GM21526 (cell line): ENCODE measurements at regions not wholly inside any gene's neighbourhood (a gene's known extent, or its start where the extent isn't known, plus 50 kb on each side); places are given as distances from the start of the nearest gene placed in this dataset.
"Not testable (repeated sequence)": the region's sequence is repeated elsewhere in the genome, so short reads cannot be mapped to it uniquely, and the experiment has no call there.

Experiments used
- ATAC-seq: cut with Tn5 transposase; IDR thresholded peaks from one replicate; pipeline ENCODE4 v1.9.1; 2021; ENCODE audit warnings: moderate library complexity; ENCODE audit not compliant: unreplicated experiment, low FRiP score

DNA sequence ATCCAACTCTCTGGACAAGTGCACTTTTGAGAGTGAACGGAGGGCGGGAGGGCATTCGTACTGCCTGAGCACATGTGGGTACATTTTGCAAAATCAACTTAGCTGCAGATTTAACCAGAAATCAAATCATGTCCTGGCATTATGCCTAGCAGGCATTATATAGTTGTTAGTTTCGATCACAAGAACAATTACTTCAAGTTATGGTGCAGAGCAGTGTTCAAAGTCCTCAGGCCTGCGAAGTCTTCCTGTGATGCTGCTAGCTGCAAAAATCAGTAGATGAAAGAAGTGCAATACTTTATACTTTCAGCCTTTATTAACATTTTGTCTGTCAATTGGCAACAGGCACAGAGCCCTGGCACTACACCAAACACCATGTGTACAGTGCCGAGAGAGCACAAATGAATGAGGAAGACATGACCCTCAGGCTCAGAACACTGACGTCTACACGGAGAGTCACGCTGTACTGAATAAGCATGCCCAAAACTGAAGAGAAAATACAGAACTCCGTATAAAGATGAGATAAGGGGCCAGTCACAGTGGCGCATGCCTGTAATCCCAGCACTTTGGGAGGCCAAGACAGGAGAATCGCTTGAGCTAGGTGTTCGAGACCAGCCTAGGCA, 92.1 kb upstream of the CREB1 start:
- no peak for ATAC-seq

GRCh38 chr2:207438414-207439126, 91.2 kb upstream of the CREB1 start:
- no peak for ATAC-seq

- not testable (repeated sequence) for ATAC-seq
Observed at GRCh38 chr2:207439881-207440280, 89.9 kb upstream of the CREB1 start.

DNA sequence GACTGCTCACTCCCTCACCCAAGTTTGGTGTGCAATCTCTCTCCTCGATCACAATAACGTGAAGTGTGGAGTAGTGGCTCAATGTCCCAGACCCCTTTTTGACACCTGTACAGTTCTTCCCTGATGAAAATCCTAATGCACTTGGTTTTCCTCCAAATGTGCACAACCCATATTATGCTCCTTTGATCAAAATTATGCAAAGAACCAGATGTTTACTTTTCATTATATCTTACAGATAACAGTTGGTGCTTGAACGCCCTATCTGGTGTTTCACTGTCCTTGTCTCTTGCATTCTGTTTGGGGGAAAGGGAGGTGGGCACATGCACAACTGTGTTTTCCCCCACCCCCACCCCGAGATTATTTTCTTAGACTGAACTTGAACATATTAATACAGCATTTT, 85.0 kb upstream of the CREB1 start:
- no peak for ATAC-seq

GRCh38 chr2:207446653-207447052, 83.1 kb upstream of the CREB1 start:
- ATAC-seq = no peak

GRCh38 chr2:207448006-207448405, 81.8 kb upstream of the CREB1 start:
- no peak for ATAC-seq

DNA sequence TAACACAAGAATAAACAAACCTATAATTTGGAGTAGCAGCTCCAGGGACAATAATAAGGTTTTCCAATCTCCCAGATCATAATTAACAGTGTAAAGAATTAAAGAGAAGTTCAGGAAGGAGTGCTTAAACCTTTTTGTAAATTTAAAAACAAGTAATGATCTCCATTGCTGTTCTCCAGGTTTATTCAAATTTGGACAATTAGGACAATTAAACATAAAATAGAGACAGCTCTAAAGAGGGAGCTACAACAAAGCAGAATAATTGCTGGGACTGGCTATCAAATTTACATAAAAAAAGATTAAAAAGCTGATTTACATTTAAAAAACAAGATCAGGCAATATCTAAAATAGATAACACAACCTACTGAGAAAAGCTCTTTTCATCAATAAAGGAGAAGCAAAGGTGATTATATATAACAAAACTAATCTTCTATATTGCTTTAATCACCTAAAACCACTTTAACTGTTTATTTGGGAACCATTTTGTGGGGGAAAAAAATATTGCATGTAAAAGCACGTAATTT, 80.1 kb upstream of the CREB1 start:
- ATAC-seq = no peak

GRCh38 chr2:207450186-207450585, 79.6 kb upstream of the CREB1 start:
- no peak for ATAC-seq

DNA sequence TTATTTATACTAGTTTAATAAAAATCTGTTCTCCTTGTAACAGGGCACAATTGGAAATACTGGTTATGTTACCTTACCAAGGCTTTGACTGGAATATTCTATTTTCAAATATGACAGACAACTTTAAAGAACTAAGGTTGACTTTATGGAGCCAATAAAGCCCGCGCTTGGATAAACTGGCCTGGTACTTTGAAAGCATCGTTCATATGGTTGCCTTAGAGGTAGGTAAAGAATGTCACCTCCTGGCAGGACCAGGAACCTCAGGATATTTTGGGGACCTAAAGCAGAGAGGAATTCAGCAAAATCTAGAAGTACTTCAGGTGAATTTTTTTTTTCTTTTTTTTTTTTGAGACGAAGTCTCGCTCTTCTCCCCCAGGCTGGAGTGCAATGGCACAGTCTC, 71.2 kb upstream of the CREB1 start:
- ATAC-seq = no peak

DNA sequence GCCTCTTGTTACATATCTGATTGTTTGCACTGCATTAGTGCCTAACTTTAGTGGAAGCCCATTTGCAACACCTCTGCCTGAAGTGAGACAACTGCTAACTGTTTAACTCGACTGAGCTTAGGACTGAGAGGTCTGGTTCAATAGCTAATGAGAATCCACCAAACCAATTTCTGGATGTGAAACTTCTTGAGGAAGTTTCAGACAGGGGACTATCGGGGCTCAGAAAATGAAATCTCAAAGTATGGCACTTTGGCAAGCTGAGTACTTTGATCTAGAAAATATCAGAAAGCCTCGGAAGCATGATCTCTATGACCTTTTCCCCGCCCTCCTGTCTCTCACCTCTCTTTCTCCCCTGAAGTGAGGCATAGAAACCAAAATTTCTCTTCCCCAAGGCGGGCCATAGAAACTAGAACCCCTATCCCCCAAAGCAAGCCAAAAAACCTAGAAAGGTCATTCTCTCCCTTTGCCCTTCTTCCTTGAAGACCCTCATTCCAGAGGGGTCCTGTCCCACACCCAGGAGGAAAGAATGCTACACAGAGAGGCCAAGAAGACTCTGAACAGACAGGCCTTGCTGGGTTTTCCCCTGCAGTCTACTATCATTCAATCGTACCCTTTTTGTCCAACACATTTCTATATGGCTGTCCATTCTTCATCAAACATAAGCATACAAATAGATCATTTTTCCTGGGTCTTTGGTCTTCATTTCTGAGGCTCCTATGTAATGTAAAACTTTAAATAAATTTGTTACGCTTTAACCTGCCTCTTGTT, 69.6 kb upstream of the CREB1 start:
- ATAC-seq = peak; percentile 88

DNA sequence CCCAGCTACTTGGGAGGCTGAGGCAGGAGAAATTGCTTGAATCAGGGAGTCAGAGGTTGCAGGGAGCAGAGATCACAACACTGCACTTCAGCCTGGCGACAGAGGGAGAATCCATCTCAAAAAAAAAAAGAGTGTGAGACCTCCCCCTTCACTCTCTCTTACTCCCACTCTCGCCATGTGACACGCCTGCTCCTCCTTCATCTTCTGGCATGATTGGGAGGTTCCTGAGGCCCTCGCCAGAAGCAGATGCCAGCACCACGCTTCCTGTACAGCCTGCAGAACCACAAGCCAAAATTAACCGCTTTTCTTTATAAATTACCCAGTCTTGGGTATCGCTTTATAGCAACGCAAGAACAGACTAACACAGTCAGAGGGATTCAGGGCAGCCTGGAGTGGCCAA, 66.3 kb upstream of the CREB1 start:
- no peak for ATAC-seq

GRCh38 chr2:207464007-207464406, 65.8 kb upstream of the CREB1 start:
- no peak for ATAC-seq

GRCh38 chr2:207465894-207466293, 63.9 kb upstream of the CREB1 start:
- ATAC-seq = no peak

- ATAC-seq = peak; percentile 82
Observed at GRCh38 chr2:207467716-207468347, 61.9 kb upstream of the CREB1 start.

DNA sequence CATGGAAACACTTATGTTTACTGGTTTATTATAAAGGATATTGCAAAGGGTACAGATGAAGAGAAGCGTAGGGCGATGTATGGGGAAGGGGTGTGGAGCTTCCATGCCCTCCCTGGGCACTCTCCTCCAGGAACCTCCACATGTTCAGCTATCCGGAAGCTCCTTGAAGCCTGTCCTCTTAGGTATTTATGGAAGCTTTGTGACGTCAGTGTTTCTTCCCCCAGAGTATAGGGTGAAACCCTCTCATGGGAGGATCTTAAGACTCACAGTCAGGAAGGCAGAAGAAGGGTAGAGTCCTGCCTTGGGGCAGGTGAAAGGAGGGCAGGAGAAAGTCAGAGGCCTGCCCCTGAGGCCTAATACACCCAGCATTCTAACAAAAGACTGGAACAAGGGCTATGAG, 61.3 kb upstream of the CREB1 start:
- ATAC-seq = no peak

DNA sequence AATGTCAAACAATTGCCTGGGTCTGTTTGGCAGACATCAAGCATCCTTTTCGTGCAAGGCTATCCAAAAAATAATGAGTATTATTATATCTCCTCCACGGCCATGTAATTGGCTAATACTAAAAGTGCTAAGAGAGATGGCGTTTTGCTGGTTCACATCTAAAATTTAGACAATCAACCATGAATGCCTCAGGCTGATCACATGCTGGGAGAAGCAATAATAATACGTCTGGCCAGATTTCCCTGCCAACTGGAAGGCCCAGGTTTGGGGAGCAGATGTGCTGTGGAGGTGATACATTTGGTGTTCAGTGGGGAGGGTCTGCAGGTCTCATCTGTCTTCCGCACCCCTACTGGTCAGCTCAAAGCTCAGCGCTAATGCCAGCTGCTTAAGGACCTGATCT, 60.3 kb upstream of the CREB1 start:
- ATAC-seq = no peak

- ATAC-seq = no peak
Observed at GRCh38 chr2:207469943-207470729, 59.6 kb upstream of the CREB1 start.

DNA sequence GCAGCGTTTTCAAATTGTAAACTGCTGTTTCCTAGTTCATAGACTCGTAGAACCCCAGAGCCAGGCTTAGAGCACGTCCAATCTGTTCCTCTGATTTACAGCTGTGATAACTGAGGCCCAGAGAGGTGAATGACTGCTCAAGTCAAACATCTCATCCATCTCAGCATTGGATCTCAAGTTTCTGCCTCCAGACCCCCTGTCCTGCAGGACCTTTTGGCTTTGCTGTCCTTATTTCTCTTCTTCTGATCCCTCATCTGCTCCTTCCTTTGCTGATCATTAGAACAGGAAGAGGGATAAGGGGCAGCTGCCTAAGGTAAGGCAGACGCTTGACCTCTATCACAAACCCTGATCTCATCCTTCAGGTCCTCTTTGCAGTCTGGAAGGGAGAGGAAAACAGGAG, 58.5 kb upstream of the CREB1 start:
- ATAC-seq = no peak

GRCh38 chr2:207472343-207473048, 57.3 kb upstream of the CREB1 start:
- ATAC-seq = no peak
